Fibroblast of skin of back (primary cell): ENCODE measurements at regions not wholly inside any gene's neighbourhood (a gene's known extent, or its start where the extent isn't known, plus 50 kb on each side); places are given as distances from the start of the nearest gene placed in this dataset.

Experiments
- DNase-seq: peaks from one replicate; pipeline ENCODE4 v3.0.0-alpha.2; 2013

DNA sequence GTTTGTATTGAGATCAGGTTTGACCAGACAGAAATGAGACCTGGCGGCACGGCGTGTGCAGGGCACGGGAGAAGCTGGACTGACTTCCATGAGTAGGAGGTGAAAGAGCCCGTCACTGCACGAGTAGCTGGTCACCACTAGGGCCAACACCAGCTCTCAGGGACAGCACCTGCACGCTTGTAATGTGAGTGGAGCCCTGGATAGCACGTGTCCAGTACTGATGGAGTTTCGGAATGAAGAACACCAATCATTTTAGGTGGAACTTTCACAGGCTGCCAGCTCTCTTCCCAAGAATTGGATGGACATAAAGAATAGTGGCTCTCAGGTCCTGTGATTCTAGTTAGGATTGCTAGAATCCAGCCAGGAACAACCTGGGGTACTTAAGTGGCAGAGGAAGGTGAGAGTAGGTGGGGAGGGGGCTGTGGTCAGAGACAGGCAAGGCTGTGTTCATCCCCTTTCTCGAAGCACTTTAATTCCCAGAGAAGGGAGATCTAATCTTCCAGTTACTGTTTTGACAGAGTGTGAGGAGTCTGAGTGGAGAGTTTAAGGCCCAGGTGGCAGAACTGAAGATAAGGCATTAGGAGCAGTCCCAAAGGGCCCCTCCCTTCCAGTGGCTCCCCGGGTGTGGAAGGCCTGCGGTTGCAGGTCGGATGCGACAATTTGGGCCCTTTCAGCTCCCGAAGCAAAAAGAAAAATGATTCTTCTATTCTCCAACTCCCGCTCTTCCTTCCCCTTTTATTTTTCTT is 314.8 kb downstream of the QKI start:
- no peak for DNase-seq

DNA sequence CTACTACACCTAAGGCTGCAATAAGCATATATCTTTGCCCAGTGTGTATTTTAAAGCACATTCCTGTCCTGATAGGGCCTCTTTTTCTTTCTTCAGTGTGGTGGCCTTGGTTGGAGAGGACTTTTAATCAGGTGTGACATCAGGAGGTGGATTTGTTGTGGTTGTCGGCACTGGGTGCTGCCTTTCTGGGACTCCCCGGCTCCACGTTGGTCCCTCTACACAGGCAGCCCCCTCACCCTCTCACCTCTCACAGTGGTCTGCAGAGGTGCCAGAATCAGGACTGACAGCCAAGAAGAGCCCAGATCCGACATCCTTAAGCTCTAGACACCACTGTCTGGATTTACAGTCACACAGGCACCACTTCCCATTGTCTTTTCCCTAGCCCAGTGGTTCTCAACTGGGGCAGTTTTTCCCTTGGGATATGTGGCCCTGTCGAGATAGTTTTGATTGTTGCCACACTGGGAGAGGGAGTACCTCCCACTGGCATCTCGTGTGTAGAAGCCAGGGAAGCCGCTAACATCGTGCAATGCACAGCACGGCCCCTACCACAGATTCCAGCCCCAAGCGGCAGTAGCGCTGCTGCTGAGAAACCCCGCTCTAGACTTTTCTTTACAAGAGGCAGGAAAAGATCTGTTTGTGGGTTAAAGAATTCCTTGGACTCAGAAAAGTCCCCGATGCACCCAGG is 314.1 kb downstream of the QKI start:
- no peak for DNase-seq

DNA sequence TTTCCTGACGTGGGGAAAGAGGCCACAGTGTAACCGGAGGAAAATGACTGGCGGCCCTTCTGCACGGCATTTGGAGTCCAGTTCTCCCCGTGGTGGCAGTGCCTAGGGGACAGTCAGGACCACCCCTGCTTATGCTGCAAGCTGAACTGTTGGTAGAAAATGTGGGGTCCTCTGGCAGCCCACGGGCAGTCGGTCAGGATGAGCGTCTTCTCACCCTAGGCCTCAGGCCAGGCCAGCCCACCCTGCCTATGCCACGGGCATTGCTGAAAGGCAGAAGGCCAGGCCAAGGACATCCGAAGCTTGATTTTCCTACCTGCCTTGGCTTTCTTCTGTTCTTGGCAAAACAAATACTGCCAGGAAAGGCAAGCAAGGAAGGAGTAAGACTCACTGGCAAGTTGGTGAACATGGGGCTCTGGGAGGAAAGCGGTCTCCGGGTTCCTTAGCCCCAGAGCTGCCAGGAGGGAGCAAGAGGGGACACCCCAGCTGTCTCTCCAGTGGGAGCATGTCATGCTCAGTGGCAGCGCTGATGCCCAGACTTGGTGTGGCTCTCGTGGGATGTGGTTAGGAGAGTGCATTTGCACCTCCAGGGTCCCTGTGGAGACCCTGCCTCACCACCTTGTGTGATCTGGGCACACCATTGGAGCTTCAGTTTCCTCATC is 311.6 kb downstream of the QKI start:
- DNase-seq = no peak

DNA sequence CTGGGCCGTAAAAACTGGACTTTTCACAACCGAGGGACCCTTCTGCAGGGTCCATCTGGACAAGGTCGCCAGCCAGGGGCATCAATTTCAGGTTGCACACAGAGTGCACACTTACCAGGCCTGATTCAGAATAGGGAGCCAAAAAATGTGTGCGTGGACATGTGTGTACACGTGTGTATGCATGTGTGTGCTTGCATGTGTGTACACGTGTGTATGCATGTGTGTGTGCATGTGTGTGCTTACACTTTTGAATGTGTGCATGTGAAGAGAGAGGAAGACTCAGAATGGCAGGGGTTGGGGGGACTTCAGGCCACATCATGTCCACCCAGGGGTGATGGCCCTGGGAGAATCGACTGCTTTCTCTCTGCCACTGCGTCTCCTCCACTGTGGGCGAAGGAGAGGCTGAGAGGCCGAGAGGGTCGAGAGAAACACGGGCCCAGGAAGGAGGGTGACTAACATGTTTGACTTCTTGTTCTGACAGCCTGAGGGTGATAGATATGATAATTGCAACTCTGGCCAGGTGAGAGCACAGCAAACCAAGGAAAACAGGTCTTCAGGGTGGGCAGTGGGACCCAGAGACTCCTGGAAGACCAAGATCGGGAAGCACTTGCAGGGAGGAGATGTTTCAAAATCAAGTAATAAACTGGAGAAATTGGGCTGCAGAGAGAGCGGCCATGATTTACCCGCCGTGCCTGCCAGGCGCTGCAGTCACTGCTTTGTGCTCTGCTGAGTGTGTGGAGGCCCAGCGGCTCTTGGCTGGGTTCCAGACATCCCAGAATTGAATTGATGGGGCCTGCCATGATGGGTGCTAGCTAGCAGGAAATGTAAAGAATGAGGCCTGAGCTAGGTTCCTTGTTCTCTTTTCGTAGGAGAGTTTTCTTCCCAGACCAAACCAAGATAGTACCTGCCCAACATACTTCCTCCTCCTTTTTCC is 310.8 kb downstream of the QKI start:
- no peak for DNase-seq

DNA sequence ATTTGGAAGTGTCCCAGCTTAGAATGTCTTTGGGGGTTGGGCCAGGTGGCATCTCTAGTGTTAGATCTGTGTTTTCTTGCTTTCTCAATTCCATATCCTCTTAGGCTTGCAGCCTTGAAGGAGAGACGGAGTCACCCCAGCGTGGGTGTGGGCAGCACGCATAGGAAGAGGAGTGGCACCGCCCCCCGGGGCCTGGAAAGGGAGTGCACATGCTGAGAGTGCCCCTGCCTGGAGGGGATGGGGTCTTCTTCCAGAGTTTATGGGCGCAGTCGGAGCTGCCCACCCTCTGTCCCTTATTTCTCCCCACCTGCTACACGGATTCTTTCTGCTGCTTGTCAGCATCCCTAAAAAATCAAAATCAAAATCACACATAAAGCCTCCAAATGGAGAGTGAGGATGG is 309.7 kb downstream of the QKI start:
- DNase-seq = no peak

DNA sequence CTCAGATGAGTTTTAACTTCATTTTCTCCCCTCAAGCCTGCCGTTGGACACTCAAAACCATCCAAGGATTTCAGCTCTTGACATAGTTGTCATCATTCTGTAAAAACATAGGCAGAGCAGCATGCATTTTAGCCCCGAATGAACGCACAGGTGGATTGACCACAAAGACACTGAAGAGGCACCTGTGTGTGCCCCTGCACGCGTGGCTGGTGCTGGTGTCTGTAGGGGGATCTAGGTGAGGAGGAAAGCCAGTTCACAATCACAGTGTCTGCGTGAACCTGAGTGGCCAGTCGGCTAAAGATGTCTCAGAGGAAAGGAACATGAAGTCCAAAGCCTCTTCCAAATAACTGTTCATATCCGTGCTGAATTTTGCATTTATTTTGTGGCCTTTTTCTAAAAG is 309.2 kb downstream of the QKI start:
- DNase-seq = no peak

DNA sequence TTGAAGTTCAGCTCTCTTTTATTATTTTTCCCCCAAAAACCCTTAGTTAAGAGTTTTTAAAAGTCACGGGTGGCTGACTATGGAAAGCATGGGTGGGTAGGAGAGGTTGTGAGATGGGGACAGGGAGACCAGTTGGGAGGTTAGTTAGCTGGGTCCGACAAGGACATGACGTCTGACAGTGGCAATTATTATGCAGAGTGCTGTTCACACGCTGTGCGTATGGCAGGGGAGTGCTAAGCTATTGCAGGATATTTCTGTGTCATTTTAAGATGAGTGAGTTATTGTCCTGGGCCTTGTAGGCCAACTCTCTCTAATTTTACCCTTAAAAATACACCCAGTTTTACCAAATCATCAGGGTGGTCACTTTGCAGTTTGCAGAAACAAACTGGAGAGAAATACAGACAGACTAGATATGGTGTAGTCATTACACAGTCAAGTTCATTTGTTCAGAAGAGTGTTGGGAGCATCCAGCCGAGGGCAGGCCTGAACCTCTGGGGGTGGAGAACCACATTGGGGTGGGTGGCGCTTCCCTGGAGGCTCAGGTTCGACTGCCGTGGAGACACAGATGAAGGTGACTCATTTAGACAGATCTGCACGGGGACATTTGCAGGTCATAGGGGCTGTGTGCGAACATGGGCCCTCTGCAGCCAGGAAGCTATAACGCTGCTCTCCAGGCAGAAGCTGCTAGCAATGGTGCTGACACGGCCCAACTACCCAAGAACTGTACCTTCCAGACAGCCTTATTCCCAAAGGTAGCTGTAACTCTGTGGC is 307.6 kb downstream of the QKI start:
- no peak for DNase-seq

DNA sequence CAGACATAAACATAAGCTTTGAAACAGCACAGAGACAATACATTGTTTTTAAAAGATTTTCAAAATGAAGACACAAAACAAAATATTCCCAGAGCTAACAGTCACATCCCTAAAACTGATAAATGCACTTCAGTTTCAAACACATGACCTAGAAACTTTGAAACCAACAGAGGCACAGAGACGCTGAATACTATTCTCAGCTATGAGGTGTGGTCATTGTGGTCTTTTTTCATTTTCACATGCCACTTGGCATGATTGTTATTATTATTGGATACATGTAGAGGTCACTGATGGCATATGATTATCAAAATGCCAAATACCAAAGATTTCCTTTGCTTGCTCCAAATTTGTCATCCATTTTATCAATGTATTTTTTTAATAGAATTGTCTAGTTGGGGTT is 306.9 kb downstream of the QKI start:
- no peak for DNase-seq

DNA sequence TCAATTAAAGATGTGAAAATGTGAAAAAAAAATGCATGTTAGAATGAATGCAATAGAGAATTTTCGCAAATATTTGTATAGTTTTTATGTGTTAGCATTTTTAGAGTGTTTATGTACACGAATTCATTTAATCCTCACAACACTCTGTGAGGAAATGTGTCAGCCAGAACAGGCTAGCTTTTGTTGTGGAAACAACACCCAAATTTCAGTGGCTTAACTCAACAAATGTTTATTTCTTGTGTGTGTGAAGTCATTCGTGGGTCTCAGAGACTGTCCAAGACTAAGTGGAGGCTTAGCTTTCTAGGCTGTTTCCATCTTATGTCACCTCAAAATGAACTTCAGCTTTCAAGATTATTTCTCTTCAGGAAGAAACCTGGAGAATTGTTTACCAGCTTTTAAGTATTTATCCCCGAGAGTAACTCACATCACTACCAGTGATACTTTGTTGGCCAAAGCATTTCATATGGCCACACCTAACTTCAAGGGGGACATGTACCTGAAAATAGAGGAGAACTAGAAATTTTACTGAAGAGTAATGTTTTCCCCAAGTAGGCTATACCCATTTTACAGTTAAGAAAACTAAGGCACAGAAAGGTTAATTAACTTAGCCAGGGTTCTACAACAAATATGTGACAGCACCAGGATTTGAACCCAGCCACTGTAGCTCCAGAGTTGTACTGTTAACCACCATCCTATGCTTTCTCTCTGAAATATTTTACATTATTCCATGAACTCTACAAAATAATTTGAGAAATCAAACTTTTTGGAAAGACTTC is 306.1 kb downstream of the QKI start:
- DNase-seq = no peak

DNA sequence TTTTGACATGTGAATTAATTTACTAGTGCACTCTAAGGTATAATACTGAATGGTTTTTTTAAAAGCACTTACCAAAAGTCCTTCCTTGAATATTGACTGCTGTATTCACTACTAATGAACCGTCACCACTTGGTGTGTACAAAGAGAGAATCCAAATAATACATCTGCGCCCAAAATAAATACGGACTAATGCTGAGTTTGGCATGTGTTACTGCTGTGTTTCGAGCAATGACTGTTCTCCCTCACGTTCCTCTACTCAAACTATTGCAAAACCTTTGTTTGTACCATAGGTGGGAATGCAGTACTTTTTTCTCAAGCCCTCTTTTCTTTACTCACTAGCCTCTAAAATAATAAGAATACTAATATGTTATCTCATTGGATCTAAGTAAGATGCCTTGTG is 305.5 kb downstream of the QKI start:
- no peak for DNase-seq

DNA sequence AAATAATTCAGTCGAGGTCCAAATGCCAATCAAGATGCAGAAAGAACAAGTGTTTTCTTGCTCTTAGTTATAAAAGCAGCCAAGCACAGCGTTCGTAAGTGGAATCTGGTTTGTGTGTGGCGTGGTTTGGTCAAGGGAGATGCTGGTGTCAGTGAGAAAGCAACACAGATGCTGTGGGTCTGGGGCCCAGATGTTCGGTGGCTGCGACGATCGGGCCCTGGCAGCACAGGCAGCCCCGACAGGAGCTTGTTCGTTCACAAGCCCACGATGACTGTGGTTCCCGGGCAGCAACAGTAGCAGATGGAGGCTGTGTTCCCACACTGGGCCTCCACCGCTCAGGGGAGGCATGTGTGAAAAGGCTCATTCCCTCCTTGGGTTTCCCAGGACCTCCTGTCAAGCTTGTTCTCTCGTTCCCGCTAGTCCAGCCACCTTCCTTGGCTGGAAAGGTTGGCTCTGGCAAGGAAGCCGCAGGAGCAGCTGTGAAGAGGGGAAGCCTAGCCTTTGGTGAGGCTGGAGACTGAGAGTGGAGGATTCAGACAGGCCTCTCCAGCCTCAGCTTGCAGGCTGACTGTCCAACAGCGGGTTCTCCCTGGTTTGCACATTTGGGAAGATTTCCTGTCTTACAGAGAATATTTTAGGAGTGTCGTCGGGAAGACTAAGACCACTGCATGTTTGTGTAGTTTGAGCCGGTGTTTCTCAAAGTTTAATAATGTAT is 304.7 kb downstream of the QKI start:
- no peak for DNase-seq

DNA sequence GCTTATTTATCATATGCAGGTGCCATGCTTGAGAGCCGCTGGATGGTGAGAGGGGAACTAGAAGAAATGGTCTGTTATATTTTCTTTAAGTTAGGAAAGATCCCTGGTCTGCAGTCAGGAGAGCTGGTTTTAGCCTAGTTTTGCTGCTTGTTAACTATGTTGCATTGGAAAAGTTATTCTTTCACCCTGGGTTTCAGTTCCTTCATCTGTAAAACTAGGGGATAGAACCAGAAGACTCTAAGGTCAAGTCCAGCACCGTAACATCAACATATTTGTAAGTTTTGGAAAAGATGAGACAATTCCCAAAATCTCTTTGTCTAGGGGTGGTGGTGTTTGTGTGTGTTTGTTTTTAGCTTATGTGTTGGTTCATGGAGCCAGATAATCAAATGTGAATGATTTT is 304.0 kb downstream of the QKI start:
- DNase-seq = no peak

DNA sequence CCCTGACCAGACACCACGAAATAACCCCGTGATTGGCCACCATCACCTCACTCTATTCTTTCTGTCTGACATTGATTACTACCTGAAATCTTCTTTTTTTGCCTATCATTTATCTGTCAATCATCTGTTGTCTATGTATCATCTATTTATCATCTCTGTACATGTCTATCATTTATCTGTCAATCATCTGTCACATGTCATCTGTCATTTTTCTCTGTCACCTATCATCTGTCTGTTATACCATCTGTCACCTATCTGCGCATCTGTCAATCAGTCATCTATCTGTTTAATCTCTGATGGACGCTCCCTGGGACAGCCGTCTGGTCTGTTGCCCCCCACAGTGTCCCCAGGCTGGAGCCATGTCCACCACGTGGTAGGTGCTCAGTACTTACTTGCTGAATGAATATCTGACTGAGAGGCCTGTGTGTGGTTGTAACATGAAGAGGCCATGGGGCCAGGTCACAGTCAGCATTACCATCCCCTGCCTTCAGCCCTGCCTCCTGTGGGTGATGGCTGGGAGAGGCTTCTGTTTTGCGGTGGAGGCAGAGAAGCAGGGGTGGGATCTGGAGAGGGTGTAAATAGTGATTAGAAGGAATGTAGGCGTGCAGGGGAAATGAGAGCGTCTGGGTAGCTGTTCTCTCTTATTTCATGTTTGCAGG is 302.7 kb downstream of the QKI start:
- no peak for DNase-seq

DNA sequence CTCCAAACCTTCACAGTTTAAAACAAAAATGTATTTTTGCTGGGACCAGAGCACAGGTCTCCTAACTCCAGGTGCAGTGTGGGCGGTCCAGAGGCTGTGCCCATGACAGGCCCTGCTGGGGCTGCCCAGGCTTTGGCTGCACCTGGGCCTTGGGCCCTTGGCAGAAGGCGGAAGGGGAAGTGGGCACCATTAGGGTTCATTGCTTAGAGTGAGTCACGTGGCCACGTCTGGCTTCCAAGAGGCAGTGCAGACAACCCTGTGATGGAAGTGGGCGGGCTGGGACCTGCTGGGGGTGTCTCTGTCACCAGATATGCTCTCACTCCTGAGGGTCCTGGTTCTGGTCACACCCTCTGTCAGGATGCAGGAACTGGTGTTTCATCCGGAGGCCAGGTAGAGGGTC is 302.2 kb downstream of the QKI start:
- DNase-seq = no peak

DNA sequence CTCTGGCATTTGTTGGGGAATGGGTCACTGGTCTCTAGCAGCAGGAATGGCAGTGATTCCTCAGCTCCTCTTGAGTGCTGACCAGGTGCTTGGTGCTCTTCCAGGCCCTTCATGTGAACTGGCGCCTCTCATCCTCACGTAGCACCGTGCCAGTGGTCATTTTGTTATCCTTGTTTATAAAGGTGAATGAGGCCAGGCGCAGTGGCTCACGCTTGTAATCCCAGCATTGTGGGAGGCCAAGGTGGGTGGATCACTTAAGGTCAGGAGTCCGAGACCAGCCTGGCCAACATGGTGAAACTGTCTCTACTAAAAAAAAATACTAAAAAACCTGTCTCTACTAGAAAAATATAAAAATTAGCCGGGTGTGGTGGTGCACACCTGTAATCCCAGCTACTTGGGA is 301.3 kb downstream of the QKI start:
- DNase-seq = no peak

DNA sequence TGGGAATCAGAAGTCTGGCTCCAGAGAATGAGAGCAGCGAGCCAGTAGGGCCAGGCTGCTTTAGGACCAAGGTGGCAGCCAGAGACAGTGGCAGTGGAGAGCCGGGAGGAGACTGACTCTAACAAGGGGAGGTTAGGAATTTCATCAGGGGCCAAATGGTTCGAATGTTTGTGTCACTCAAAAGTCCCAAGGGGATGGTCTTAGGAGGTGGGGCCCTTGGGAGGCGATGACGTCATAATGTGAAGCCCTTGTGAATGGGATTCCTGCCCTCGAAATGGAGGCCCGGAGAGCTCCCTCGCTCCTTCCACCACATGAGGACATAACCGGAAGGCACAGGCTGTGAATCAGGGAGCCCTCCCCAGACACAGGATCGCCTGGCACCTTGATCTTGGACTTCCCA is 299.7 kb downstream of the QKI start:
- no peak for DNase-seq

DNA sequence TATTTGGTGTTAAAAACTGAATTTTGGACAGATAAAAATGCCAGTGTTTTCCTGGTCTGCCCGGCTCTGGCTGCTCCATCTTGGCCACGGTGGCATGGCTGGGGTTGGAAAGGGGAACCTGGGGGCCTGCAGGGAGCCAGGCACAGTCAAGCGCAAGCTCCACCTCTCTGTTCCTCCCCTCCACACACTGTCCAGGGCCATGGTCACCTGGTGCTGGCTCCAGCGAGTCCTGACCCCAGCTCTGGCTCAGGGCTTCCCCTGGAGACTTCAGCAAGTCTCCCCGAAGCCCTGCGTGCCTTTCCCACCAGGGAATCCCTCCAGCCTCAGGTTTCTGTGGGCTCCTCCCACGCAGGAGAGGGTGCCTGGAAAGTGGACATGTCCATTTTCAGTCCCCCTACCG is 298.5 kb downstream of the QKI start:
- no peak for DNase-seq

DNA sequence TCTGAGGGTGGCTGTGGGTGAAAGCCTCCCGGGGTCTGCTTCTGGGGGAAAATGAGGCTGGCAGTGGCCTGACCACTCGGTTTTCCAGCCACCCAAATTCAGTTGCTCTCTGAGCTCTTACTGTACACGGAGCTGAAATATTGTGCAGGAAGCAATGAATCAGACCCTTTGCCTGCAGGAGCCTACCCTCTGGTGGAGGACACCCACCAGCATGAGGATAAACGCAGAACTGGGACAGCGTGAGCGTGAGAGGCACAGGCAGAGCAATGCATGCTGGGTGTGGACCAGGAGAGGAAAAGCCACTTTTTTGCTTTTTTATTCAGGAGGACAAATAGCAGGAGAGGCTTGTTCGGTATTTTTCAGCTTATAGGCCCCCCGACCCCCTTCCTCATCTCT is 298.0 kb downstream of the QKI start:
- DNase-seq = no peak

DNA sequence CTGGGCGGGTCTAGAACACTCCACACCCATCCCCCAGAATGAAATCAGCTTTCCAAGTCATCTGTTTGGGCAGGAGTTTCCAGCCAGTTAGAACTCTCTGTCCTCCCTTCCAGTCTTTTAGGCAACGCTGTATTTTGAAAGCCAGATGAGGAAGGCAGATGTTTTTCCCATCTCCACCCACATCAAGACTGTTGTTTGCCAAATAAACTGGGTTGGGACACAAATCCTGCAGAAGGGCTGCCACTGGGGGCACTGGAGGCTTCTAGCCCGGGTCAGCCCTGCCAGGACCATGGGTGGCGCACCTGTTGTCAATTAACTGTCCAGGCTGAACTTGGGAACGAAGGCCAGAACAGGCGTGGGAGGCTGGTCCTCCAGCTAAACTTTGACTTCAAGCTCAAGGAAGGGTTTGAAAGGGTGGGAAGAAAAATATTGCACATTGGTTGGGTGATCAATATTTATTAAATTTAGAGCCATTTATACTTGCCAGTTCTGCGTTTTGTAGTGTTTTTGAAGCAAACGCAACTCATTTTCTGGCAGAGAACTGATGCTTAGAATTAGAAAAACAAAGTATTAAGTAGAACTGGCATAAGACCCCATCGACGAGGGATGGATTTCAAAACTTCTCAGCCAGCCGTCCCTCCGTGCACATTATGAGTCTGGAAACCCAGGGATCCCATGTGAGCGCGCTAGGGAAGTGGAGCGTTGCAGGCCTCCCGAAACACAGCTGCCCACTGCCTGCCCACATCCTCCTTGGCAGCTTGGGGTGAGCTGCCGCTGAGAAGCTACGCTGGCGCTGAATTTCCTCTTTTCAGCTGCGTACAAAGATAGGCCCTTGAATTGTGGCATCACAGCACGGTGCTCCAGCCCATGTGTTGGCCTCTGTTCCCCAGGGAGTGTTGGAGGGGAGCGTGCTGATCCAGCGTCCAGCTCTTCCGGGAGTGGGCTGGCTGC is 297.4 kb downstream of the QKI start:
- DNase-seq = no peak
